Liver (tissue), 7 donors: ENCODE measurements at regions not wholly inside any gene's neighbourhood (a gene's known extent, or its start where the extent isn't known, plus 50 kb on each side); places are given as distances from the start of the nearest gene placed in this dataset.

ENCODE experiments used
- DNase-seq: peaks from one replicate; pipeline ENCODE4 v3.0.0-alpha.2; 2017; ENCODE audit warnings: low spot score
- H3K27ac ChIP-seq, 2 donors: one replicate each; pipeline ENCODE4 v1.7.0; 2013; ENCODE audit warnings: inconsistent platforms in 2 of 2, low read length in 2 of 2, control low read depth in 1 of 2, low read depth in 1 of 2, mild to moderate bottlenecking in 1 of 2
- H3K27me3 ChIP-seq, 4 donors: one replicate each; pipeline versions ENCODE4 v1.6.1 to v1.7.0; 2013; ENCODE audit warnings: low read length in 3 of 4, inconsistent platforms in 1 of 4, mild to moderate bottlenecking in 1 of 4, moderate library complexity in 1 of 4; ENCODE audit not compliant: control insufficient read depth in 4 of 4, insufficient read depth in 4 of 4
- H3K36me3 ChIP-seq, 4 donors: one replicate each; pipeline versions ENCODE4 v1.6.1 to v1.7.0; 2013; ENCODE audit warnings: low read length in 3 of 4, mild to moderate bottlenecking in 3 of 4, low read depth in 1 of 4, moderate library complexity in 1 of 4; ENCODE audit not compliant: control insufficient read depth in 4 of 4, insufficient read depth in 3 of 4
- H3K4me1 ChIP-seq, 4 donors: one replicate each; pipeline versions ENCODE4 v1.6.1 to v1.7.0; 2013; ENCODE audit warnings: low read length in 3 of 4, mild to moderate bottlenecking in 3 of 4, moderate library complexity in 1 of 4; ENCODE audit not compliant: control insufficient read depth in 4 of 4, insufficient read depth in 4 of 4
- H3K4me3 ChIP-seq, 3 donors: one replicate each; pipeline versions ENCODE4 v1.6.1 to v1.7.0; 2013; ENCODE audit warnings: low read length in 3 of 3, control low read depth in 1 of 3, low read depth in 1 of 3, mild to moderate bottlenecking in 1 of 3
- H3K9ac ChIP-seq, 2 donors: one replicate each; pipeline ENCODE4 v1.7.0; 2013; ENCODE audit warnings: low read length in 2 of 2, mild to moderate bottlenecking in 2 of 2, moderate library complexity in 2 of 2, control low read depth in 1 of 2, low read depth in 1 of 2
- H3K9me3 ChIP-seq, 4 donors: one replicate each; pipeline versions ENCODE4 v1.6.1 to v1.7.0; 2013; ENCODE audit warnings: low read length in 3 of 4; ENCODE audit not compliant: control insufficient read depth in 4 of 4
- FOXA2 ChIP-seq: IDR thresholded peaks from 2 replicates; pipeline ENCODE4 v1.6.1; 2016; ENCODE audit warnings: antibody characterized with exemption
- NR2F2 ChIP-seq: IDR thresholded peaks from 2 replicates; pipeline ENCODE4 v1.6.1; 2016; ENCODE audit warnings: antibody characterized with exemption
- SP1 ChIP-seq: IDR thresholded peaks from 2 replicates; pipeline ENCODE4 v1.6.1; 2018; ENCODE audit warnings: antibody characterized with exemption, mild to moderate bottlenecking
- YY1 ChIP-seq: IDR thresholded peaks from 2 replicates; pipeline ENCODE4 v1.6.1; 2016; ENCODE audit warnings: antibody characterized with exemption, mild to moderate bottlenecking
- WGBS: extraction: QIAGEN DNeasy Blood & Tissue Kit; methylation state at CpG from one replicate; pipeline ENCODE4 v1.1.7; 2013; 5-methylcytosine and 5-hydroxymethylcytosine counted together
- TF ChIP-seq, protein P1 (sequence below): IDR thresholded peaks from 2 replicates; pipeline ENCODE4 v1.6.1; 2016; ENCODE audit warnings: antibody characterized with exemption
- TF ChIP-seq, protein P2 (sequence below): IDR thresholded peaks from 2 replicates; pipeline ENCODE4 v1.6.1; 2016; ENCODE audit warnings: antibody characterized with exemption, mild to moderate bottlenecking
- donor health status: healthy.
- donor health status: healthy.
- donor health status: healthy.
- donor health status: healthy.

DNA sequence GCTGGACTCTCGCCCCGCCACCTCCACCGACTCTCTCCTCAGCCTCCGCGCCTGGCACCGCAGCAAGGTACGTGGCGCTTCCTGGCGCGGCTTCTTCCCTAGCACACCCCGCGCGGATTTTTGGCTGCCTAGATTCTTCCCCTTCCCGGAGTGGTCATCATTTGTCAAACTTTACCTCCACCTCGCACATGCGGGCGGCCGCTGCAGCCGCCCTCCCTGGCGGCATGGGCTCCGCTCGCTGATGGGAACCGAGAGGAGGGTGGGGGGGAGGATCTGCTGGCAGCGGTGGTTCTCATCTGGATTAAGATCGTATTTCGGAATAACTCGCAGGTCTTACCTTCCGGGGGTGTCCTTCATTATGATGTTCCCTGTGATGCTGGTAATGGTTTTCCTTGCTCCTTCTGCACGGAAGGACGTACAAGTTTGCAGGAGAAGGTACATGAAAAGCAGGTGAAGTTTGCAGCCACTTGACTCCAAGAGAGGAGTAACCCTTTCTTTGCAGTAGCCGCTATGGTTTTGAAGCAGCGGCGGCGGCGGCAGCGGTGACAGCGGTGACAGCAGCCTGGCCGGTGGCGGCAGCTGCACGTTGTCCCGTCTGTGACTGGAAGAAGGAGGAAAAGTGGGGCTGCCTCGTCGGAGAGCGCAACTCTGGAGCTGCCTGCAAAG lies 2183.9 kb upstream of the TENM3 start:
- no peaks in the 10 kb centered on the region for H3K9me3 ChIP-seq
- H3K4me3 ChIP-seq: peak overlapping the region; percentile 23 to 65 (median 42)
- no peak overlapping the region for H3K9ac ChIP-seq
- no peaks in the 10 kb centered on the region for H3K36me3 ChIP-seq
- TF ChIP-seq SP1 (no peak), YY1 (no peak)
- TF ChIP-seq, protein P1, sequence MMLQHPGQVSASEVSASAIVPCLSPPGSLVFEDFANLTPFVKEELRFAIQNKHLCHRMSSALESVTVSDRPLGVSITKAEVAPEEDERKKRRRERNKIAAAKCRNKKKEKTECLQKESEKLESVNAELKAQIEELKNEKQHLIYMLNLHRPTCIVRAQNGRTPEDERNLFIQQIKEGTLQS: no peak
- TF ChIP-seq, protein P2, sequence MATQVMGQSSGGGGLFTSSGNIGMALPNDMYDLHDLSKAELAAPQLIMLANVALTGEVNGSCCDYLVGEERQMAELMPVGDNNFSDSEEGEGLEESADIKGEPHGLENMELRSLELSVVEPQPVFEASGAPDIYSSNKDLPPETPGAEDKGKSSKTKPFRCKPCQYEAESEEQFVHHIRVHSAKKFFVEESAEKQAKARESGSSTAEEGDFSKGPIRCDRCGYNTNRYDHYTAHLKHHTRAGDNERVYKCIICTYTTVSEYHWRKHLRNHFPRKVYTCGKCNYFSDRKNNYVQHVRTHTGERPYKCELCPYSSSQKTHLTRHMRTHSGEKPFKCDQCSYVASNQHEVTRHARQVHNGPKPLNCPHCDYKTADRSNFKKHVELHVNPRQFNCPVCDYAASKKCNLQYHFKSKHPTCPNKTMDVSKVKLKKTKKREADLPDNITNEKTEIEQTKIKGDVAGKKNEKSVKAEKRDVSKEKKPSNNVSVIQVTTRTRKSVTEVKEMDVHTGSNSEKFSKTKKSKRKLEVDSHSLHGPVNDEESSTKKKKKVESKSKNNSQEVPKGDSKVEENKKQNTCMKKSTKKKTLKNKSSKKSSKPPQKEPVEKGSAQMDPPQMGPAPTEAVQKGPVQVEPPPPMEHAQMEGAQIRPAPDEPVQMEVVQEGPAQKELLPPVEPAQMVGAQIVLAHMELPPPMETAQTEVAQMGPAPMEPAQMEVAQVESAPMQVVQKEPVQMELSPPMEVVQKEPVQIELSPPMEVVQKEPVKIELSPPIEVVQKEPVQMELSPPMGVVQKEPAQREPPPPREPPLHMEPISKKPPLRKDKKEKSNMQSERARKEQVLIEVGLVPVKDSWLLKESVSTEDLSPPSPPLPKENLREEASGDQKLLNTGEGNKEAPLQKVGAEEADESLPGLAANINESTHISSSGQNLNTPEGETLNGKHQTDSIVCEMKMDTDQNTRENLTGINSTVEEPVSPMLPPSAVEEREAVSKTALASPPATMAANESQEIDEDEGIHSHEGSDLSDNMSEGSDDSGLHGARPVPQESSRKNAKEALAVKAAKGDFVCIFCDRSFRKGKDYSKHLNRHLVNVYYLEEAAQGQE: no peak
- no peak for DNase-seq
- no peak overlapping the region for H3K27ac ChIP-seq
- H3K27me3 ChIP-seq: peaks cover 0 to 16% (median 3%) of the 10 kb centered on the region in 4 donors
- 2% methylated on average over 44 of the region's 44 CpGs for WGBS
- peaks cover 13 to 20% (median 17%) of the 10 kb centered on the region in 4 donors for H3K4me1 ChIP-seq

DNA sequence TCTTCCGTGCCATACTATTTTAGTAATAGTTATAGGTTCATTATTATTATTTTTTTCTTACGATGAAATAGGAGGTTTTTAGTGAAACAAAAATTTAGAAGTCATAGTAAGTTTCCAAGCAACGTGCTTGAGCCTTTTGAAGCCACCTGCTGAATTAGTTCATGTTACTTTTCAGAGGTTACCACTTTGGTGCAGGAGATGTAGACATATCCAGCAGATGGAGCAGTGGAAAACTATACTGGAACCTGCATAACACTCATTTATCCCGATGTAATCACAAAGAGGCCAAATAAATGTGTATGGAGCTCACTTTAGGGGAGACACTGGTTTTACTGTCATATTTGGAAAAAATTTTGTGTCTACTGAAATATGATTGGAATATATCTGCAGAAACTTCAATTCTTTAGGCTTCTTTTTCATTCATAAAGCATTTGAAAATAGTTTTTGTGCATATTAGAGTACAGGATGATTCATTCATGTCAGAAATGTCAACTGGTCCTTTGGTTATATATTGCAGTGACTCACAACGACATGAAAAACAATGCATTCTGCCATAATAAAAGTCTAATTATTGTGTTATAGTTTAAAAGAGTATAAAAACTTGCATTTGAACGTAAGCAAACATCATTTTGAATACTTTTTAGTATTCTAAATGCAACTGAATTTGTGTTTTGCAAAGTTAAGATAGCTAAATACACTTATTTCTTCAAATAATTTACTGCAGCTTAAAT lies 2182.9 kb upstream of the TENM3 start:
- WGBS: 20% methylated on average over 6 of the region's 6 CpGs
- Histone ChIP-seq H3K27ac (no peak overlapping the region), H3K27me3 (peaks cover 0 to 16% (median 3%) of the 10 kb centered on the region in 4 donors), H3K36me3 (no peaks in the 10 kb centered on the region), H3K9me3 (no peaks in the 10 kb centered on the region), H3K9ac (no peak overlapping the region), H3K4me3 (no peak overlapping the region), H3K4me1 (peaks cover 13 to 20% (median 17%) of the 10 kb centered on the region in 4 donors)
- TF ChIP-seq, protein P2: no peak
- no peak for TF ChIP-seq NR2F2
- DNase-seq: no peak

GRCh38 chr4:180081072-180081471 lies 2162.1 kb upstream of the TENM3 start:
- Histone ChIP-seq H3K9me3 (peaks cover 0 to 1% (median 0%) of the 10 kb centered on the region in 4 donors), H3K4me1 (no peaks in the 10 kb centered on the region), H3K36me3 (no peaks in the 10 kb centered on the region), H3K9ac (no peak overlapping the region), H3K4me3 (no peak overlapping the region), H3K27me3 (peaks cover 0 to 3% (median 1%) of the 10 kb centered on the region in 4 donors), H3K27ac (no peak overlapping the region)
- TF ChIP-seq YY1: no peak
- no peak for TF ChIP-seq FOXA2
- no peak for DNase-seq
- WGBS: 32% methylated on average over 2 of the region's 2 CpGs
